A673 (cell line): ENCODE measurements at regions not wholly inside any gene's neighbourhood (a gene's known extent, or its start where the extent isn't known, plus 50 kb on each side); places are given as distances from the start of the nearest gene placed in this dataset.

Experiments
- BruUV-seq: library from RNA; stranded (reverse); fragments of 400-500 nt; replicated peaks from 2 replicates; lab custom pipeline; 2021; lab: Mats Ljungman, UMichigan
- CTCF ChIA-PET: fragments of 300-600 bp; sonication (Branson Sonifier 250); formaldehyde crosslinking; loops from one replicate; lab custom pipeline; 2022; ENCODE audit warnings: antibody characterized with exemption; lab: Charles Lee
- POLR2A ChIA-PET: fragments of 300-600 bp; sonication (Branson Sonifier 250); formaldehyde crosslinking; loops from one replicate; lab custom pipeline; 2022; ENCODE audit warnings: antibody characterized with exemption; ENCODE audit not compliant: low non-redundant PET; lab: Charles Lee
- DNase-seq: peaks from one replicate; pipeline ENCODE4 v3.0.0-alpha.2; 2015; ENCODE audit warnings: low spot score
- H3K27ac ChIP-seq: fragments of 200-600 bp; sonication (generic); 2 replicates; pipeline ENCODE4 v1.5.1; 2016; ENCODE audit warnings: mixed run types, low read depth, mild to moderate bottlenecking, mixed read lengths, antibody characterized with exemption, low read length; ENCODE audit not compliant: poor library complexity, severe bottlenecking
- H3K27me3 ChIP-seq: fragments of 200-600 bp; sonication (generic); replicated peaks from 2 replicates; pipeline ENCODE4 v1.6.1; 2017; ENCODE audit warnings: mixed run types, low read depth, mild to moderate bottlenecking, mixed read lengths, antibody characterized with exemption, low read length; ENCODE audit not compliant: insufficient read depth, poor library complexity
- H3K36me3 ChIP-seq: fragments of 200-600 bp; sonication (generic); 2 replicates; pipeline ENCODE4 v1.6.1; 2016; ENCODE audit warnings: mixed run types, mild to moderate bottlenecking, mixed read lengths, antibody characterized with exemption, low read length; ENCODE audit not compliant: insufficient read depth, poor library complexity, severe bottlenecking
- H3K4me1 ChIP-seq: fragments of 200-600 bp; sonication (generic); 2 replicates; pipeline ENCODE4 v1.6.1; 2017; ENCODE audit warnings: mixed run types, mild to moderate bottlenecking, mixed read lengths, antibody characterized with exemption, low read length; ENCODE audit not compliant: insufficient read depth, poor library complexity, severe bottlenecking
- H3K4me3 ChIP-seq: fragments of 200-600 bp; sonication (generic); 2 replicates; pipeline ENCODE4 v1.5.1; 2016; ENCODE audit warnings: low read depth, mixed run types, mild to moderate bottlenecking, mixed read lengths, low read length; ENCODE audit not compliant: poor library complexity, severe bottlenecking
- H3K9me3 ChIP-seq: fragments of 200-600 bp; sonication (generic); 2 replicates; pipeline ENCODE4 v1.6.1; 2016; ENCODE audit warnings: mixed run types, low read depth, mild to moderate bottlenecking, mixed read lengths, antibody characterized with exemption, low read length; ENCODE audit not compliant: poor library complexity, severe bottlenecking
- CTCF ChIP-seq: fragments of 300-800, 200-600 bp; sonication (generic); conservative IDR thresholded peaks from 2 replicates; pipeline ENCODE4 v1.5.1; 2017; ENCODE audit warnings: low read depth, mild to moderate bottlenecking, antibody characterized with exemption, low read length, moderate library complexity, mixed read lengths
- EZH2 ChIP-seq: fragments of 200-600 bp; sonication (generic); IDR thresholded peaks from 2 replicates; pipeline ENCODE4 v1.6.1; 2017; ENCODE audit warnings: borderline replicate concordance, low read depth, mild to moderate bottlenecking, mixed read lengths, antibody characterized with exemption, low read length; ENCODE audit not compliant: poor library complexity, severe bottlenecking
- intact Hi-C: fragments of 100-400 bp; cut with micrococcal nuclease; formaldehyde crosslinking; loops from one replicate; pipeline ENCODE4 v1.10.0; 2022; ENCODE audit not compliant: unreplicated experiment

GRCh38 chr3:106115557-106115956, 246.7 kb upstream of the CBLB start:
- H3K4me3 ChIP-seq = no peak overlapping the region
- no peaks in the 10 kb centered on the region for H3K9me3 ChIP-seq
- no peaks in the 10 kb centered on the region for H3K4me1 ChIP-seq
- BruUV-seq = no TSS peak
- CTCF ChIA-PET = no interaction called here
- intact Hi-C loops = no loop called here
- DNase-seq = no peak
- TF ChIP-seq CTCF (no peak), EZH2 (no peak)
- H3K36me3 ChIP-seq = no peaks in the 10 kb centered on the region
- H3K27me3 ChIP-seq = no peaks in the 10 kb centered on the region
- no peak overlapping the region for H3K27ac ChIP-seq
- POLR2A ChIA-PET = no interaction called here

GRCh38 chr3:106116733-106117489, 248.1 kb upstream of the CBLB start:
- Histone ChIP-seq H3K27ac (no peak overlapping the region), H3K4me3 (no peak overlapping the region), H3K27me3 (no peaks in the 10 kb centered on the region), H3K36me3 (no peaks in the 10 kb centered on the region), H3K9me3 (no peaks in the 10 kb centered on the region), H3K4me1 (no peaks in the 10 kb centered on the region)
- TF ChIP-seq CTCF (no peak), EZH2 (no peak)
- no peak for DNase-seq
- intact Hi-C loops = no loop called here
- BruUV-seq = no TSS peak
- CTCF ChIA-PET = no interaction called here
- POLR2A ChIA-PET = no interaction called here

GRCh38 chr3:106117490-106117858, 248.7 kb upstream of the CBLB start:
- H3K27ac ChIP-seq = no peak overlapping the region
- H3K9me3 ChIP-seq = no peaks in the 10 kb centered on the region
- no peaks in the 10 kb centered on the region for H3K36me3 ChIP-seq
- no peak overlapping the region for H3K4me3 ChIP-seq
- no peak for DNase-seq
- TF ChIP-seq CTCF = no peak
- no peak for TF ChIP-seq EZH2
- H3K27me3 ChIP-seq = no peaks in the 10 kb centered on the region
- H3K4me1 ChIP-seq = no peaks in the 10 kb centered on the region
- CTCF ChIA-PET = no interaction called here
- no TSS peak for BruUV-seq
- intact Hi-C loops = no loop called here
- POLR2A ChIA-PET = no interaction called here
